Cardiac fibroblast (primary cell): ENCODE measurements at regions not wholly inside any gene's neighbourhood (a gene's known extent, or its start where the extent isn't known, plus 50 kb on each side); places are given as distances from the start of the nearest gene placed in this dataset.

Experiments
- DNase-seq, 2 donors: peaks; one replicate each; pipeline versions ENCODE4 v3.0.0 to v3.0.0-alpha.2; 2010; ENCODE audit warnings: low read depth in 2 of 2
- H3K4me3 ChIP-seq, 2 donors: replicated peaks in 1 of 2; 1 replicate in 1 of 2; 2 replicates in 1 of 2; pipeline ENCODE4 v1.5.1; 2011; ENCODE audit warnings: low read depth in 2 of 2, low read length in 2 of 2, mild to moderate bottlenecking in 2 of 2, moderate library complexity in 1 of 2
- TF ChIP-seq, protein P1 (sequence below): IDR thresholded peaks from one replicate; pipeline ENCODE4 v1.5.1; 2011; ENCODE audit warnings: low read depth, mild to moderate bottlenecking, low read length, inconsistent platforms

DNA sequence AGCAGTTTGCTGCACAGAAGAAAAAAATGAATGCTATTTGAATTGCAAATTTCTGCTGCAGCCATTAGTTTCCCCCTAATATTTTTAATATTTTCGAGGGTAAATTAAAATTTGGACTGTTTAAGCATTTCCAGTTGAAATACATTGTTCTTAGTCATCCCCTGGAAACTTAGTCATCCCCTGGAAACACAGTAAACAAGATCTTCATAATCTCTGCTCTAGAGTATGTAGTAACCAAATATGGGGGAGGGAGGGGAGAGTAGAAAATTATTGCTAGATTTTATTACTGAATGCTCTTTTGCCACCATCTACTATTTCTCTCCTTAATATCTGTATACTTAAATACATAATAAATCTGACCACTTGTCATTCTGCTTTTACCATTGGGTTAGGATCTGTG, 1053.3 kb downstream of the SORCS1 start:
- DNase-seq, result peak; percentile 72 to 79
- TF ChIP-seq, protein P1, sequence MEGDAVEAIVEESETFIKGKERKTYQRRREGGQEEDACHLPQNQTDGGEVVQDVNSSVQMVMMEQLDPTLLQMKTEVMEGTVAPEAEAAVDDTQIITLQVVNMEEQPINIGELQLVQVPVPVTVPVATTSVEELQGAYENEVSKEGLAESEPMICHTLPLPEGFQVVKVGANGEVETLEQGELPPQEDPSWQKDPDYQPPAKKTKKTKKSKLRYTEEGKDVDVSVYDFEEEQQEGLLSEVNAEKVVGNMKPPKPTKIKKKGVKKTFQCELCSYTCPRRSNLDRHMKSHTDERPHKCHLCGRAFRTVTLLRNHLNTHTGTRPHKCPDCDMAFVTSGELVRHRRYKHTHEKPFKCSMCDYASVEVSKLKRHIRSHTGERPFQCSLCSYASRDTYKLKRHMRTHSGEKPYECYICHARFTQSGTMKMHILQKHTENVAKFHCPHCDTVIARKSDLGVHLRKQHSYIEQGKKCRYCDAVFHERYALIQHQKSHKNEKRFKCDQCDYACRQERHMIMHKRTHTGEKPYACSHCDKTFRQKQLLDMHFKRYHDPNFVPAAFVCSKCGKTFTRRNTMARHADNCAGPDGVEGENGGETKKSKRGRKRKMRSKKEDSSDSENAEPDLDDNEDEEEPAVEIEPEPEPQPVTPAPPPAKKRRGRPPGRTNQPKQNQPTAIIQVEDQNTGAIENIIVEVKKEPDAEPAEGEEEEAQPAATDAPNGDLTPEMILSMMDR, result no peak
- no peak overlapping the region for H3K4me3 ChIP-seq

DNA sequence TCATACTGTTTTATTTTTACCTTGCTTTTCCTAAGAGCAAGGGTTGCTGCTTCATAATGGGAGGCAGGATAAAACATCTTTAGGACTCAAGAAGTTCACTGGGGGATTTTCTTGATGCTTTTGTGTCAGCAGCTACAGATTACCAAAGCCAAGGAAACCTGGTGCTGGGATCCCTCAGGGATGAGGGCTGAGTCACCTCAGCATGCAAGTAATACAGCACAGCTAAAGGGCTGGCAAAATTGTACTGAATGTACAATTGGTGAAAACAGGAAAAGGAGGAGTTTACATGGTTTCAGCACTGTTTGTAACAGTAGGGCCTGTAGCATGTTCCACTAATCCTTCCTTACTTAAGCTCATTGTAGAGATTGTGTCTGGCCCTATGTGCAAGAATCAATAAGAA, 1056.8 kb downstream of the SORCS1 start:
- H3K4me3 ChIP-seq, result no peak overlapping the region
- TF ChIP-seq, protein P1, result no peak
- peak; percentile 80 to 89 for DNase-seq

DNA sequence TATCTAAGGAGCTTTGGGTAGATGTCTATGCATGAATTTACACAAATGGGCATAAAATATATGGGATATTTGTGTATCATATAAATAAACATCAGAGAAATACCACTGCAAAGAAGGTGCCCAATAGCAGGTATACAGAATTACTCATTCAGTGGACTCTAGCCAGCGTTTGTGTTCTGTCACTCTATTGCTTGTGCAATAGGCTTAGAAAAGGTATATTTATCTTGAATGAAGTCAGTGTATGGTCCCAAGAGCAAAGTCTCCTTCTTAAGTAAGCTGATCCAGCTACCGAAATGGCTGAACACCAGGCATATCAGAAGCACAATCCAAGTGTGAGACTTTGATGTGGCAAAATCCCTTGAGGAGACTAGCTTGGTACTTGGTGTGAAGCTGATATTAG, 1058.4 kb downstream of the SORCS1 start:
- no peak overlapping the region for H3K4me3 ChIP-seq
- no peak for DNase-seq
- TF ChIP-seq, protein P1, result no peak

DNA sequence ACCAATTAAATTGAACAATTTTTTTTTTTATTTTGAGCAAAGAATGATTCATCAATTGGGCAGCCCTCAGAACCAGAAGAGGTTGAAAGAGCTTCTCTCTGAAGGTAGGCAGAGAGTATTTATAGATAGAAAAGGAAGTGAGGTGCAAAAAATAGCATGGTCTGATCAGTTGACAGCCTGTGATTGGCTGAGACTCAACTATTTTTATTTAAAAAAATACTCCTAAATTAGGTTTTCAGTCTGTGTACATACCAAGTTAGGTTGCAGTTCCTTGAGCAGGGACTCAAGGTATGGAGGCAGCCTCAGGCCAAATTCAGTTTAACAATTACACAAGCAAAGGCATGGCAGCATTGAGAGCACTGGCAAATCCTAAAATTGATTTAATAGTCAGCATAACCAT, 1074.7 kb downstream of the SORCS1 start:
- DNase-seq, result no peak
- H3K4me3 ChIP-seq, result no peak overlapping the region
- TF ChIP-seq, protein P1, result no peak

DNA sequence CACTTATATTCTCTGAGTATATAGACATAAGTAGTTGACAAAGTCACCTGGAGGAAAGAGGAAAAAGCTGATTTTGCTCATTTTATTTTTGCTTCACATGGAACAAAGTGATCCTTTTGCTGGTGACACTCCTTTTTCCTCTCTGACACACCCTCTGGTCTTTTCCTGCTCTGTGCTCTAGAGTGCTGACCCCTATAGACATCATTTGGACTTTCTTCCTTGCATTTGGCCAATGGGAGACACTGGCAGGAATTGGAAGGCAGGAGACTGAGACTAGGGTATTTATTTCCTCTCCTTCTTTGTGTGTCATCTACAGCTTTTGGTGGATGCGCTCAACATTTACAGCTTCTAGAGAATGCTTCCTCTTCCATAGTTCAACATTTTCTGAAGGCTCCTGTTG, 1078.1 kb downstream of the SORCS1 start:
- H3K4me3 ChIP-seq, result no peak overlapping the region

DNA sequence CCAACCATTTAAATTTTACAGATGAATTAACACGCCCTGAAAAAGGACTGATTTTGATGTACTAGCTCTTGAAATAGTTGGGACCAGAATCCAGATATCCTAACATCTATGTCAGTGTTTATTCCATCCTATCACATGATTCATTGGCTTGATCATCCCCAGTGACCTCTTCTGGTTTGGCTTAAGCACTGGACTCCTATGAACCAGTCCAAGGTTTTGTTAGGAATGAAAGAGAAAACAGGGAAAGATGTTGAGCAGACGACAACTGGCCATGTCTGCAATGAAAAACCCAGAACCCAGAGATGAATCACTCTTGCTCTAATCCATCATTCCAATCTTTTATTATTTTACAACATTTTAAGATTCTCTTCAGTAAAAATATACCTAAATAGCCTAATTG, 1080.9 kb downstream of the SORCS1 start:
- TF ChIP-seq, protein P1, result no peak
- H3K4me3 ChIP-seq, result no peak overlapping the region
- DNase-seq, result no peak

More for the DNA sequence above, 1078.1 kb downstream of the SORCS1 start:
- TF ChIP-seq, protein P1, result no peak
- DNase-seq, result no peak

DNA sequence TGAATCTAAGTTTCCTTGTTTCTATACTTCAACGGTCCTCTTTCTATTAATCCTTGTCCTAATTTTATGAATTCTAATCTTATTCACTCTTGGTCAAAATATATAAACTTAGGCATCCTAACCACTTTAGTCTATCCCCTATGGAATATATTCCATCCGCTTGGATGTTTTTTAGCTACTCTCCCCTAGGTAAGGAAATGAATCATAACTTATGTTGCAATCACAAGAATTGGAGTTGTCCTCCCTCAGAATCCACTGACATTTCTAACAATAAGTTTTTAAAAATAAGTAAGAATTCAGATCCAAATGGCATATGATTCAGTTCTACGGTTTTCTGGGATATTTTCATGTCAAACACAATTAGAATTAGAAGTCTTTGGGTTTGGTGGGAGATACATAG, 1081.6 kb downstream of the SORCS1 start:
- TF ChIP-seq, protein P1, result no peak
- peak; percentile 66 to 78 for DNase-seq
- H3K4me3 ChIP-seq, result no peak overlapping the region
